K562 (cell line): ENCODE measurements at regions not wholly inside any gene's neighbourhood (a gene's known extent, or its start where the extent isn't known, plus 50 kb on each side); places are given as distances from the start of the nearest gene placed in this dataset.

Experiments used
- ATAC-seq: fragments of 200-7000 bp; cut with Tn5 transposase; 3 replicates; pipeline ENCODE4 v1.9.1; 2020; ENCODE audit warnings: moderate library complexity
- BruUV-seq: library from RNA; stranded (reverse); fragments of 400-500 nt; replicated peaks from 2 replicates; lab custom pipeline; 2021; lab: Mats Ljungman, UMichigan
- CTCF ChIA-PET: fragments of 300-600 bp; formaldehyde crosslinking; extraction: SDS; loops from one replicate; lab custom pipeline; 2021; ENCODE audit warnings: low intra/inter-chr PET ratio; lab: Yijun Ruan, JAX
- POLR2A ChIA-PET: fragments of 300-600, 350-650 bp; sonication (Branson Sonifier 250); formaldehyde crosslinking; extraction: SDS; loops from one replicate; lab custom pipeline; 2021; ENCODE audit warnings: antibody characterized with exemption, inconsistent platforms; lab: Yijun Ruan, JAX
- DNase-seq, 4 experiments: peaks; one replicate each; pipeline versions ENCODE4 v3.0.0 to v3.0.0-alpha.2; 2011 to 2018; ENCODE audit warnings: low spot score in 3 of 4, mixed read lengths in 3 of 4; ENCODE audit errors: extremely low read depth in 1 of 4
- FAIRE-seq: peaks from 2 replicates; lab custom pipeline; 2011; peaks lifted over from hg19 to GRCh38; lab: Jason Lieb, UNC
- H2AFZ ChIP-seq: 2 replicates; pipeline ENCODE4 v1.6.0; 2011; ENCODE audit warnings: low read depth, low read length, control low read depth, inconsistent platforms
- H3K27ac ChIP-seq: fragments of 200-600 bp; 3 replicates; pipeline ENCODE4 v1.8.0; 2011; ENCODE audit warnings: low read depth, mild to moderate bottlenecking, control low read depth, inconsistent platforms, low read length, moderate library complexity, mixed read lengths; ENCODE audit errors: extremely low read depth
- H3K27me3 ChIP-seq, 2 experiments: fragments of 300-600 bp in 1 of 2; 2 replicates in 1 of 2; 3 replicates in 1 of 2; pipeline versions ENCODE4 v1.6.0 to v1.8.0; 2011; ENCODE audit warnings: inconsistent platforms in 2 of 2, low read length in 2 of 2, mild to moderate bottlenecking in 1 of 2, mixed read lengths in 1 of 2, moderate library complexity in 1 of 2; ENCODE audit not compliant: control insufficient read depth in 2 of 2, insufficient read depth in 2 of 2
- H3K36me3 ChIP-seq: fragments of 300-600 bp; 3 replicates; pipeline ENCODE4 v1.8.0; 2011; ENCODE audit warnings: mild to moderate bottlenecking, low read length, inconsistent platforms; ENCODE audit not compliant: control insufficient read depth, insufficient read depth
- H3K4me1 ChIP-seq, 2 experiments: fragments of 200-600 bp in 1 of 2; replicated peaks in 1 of 2; 2 replicates in 1 of 2; 3 replicates in 1 of 2; pipeline versions ENCODE4 v1.5.1 to v1.8.0; 2011; ENCODE audit warnings: inconsistent platforms in 2 of 2, low read length in 2 of 2, mild to moderate bottlenecking in 1 of 2, mixed read lengths in 1 of 2, moderate library complexity in 1 of 2; ENCODE audit not compliant: control insufficient read depth in 2 of 2, insufficient read depth in 2 of 2
- H3K4me2 ChIP-seq: 2 replicates; pipeline ENCODE4 v1.6.1; 2011; ENCODE audit warnings: low read length, control low read depth, inconsistent platforms, mixed read lengths; ENCODE audit not compliant: insufficient read depth
- H3K4me3 ChIP-seq: fragments of 200-600 bp; sonication (generic), shearing (Covaris generic); 2 replicates; pipeline ENCODE4 v1.5.1; 2016; ENCODE audit warnings: control low read depth, inconsistent platforms
- H3K79me2 ChIP-seq: fragments of 200-600 bp; 3 replicates; pipeline ENCODE4 v1.8.0; 2011; ENCODE audit warnings: low read length, inconsistent platforms; ENCODE audit not compliant: control insufficient read depth, insufficient read depth
- H3K9ac ChIP-seq, 2 experiments: 2 replicates each; pipeline versions ENCODE4 v1.6.0 to v1.6.1; 2011; ENCODE audit warnings: low read depth in 2 of 2, low read length in 2 of 2, control low read depth in 1 of 2, inconsistent platforms in 1 of 2, mild to moderate bottlenecking in 1 of 2, mixed read lengths in 1 of 2; ENCODE audit not compliant: insufficient read depth in 1 of 2
- H3K9me1 ChIP-seq: one replicate; pipeline ENCODE4 v1.6.0; 2011; ENCODE audit warnings: inconsistent platforms, mild to moderate bottlenecking, low read length, moderate library complexity; ENCODE audit not compliant: control insufficient read depth, insufficient read depth
- H3K9me3 ChIP-seq: replicated peaks from 2 replicates; pipeline ENCODE4 v1.5.1; 2011; ENCODE audit warnings: low read depth, low read length, inconsistent platforms; ENCODE audit not compliant: control insufficient read depth, insufficient read depth
- H4K20me1 ChIP-seq: replicated peaks from 2 replicates; pipeline ENCODE4 v1.6.1; 2011; ENCODE audit warnings: low read length, inconsistent platforms, mixed read lengths; ENCODE audit not compliant: control insufficient read depth, insufficient read depth
- ATF1 ChIP-seq, 2 experiments: fragments of 450-650 bp in 1 of 2; IDR thresholded peaks; 2 replicates each; pipeline ENCODE4 v1.6.1; 2016; ENCODE audit warnings: missing compliant biosample characterization in 1 of 2, missing genetic modification characterization in 1 of 2
- E4F1 ChIP-seq: fragments of 250-450 bp; sonication (Bioruptor Pico); IDR thresholded peaks from 2 replicates; pipeline ENCODE4 v1.5.0; 2021; ENCODE audit warnings: mild to moderate bottlenecking, borderline replicate concordance
- ETS2 ChIP-seq: IDR thresholded peaks from 2 replicates; pipeline ENCODE4 v1.6.1; 2016; ENCODE audit warnings: borderline replicate concordance, missing genetic modification characterization, mild to moderate bottlenecking, moderate library complexity, missing compliant biosample characterization; ENCODE audit not compliant: poor library complexity, severe bottlenecking
- GTF2E2 ChIP-seq: fragments of 200-800 bp; sonication (Bioruptor generic); IDR thresholded peaks from 2 replicates; pipeline ENCODE4 v1.6.1; 2016; ENCODE audit warnings: missing genetic modification characterization, missing compliant biosample characterization
- NFRKB ChIP-seq: fragments of 450-650 bp; IDR thresholded peaks from 2 replicates; pipeline ENCODE4 v1.6.1; 2016; ENCODE audit warnings: low read depth
- POLR3A ChIP-seq: IDR thresholded peaks from 2 replicates; pipeline ENCODE4 v1.6.1; 2011; ENCODE audit warnings: borderline replicate concordance, mild to moderate bottlenecking, moderate library complexity; ENCODE audit not compliant: insufficient read length, insufficient read depth; ENCODE audit errors: extremely low read depth
- RBM34 ChIP-seq: fragments of 200-400 bp; formaldehyde crosslinking; IDR thresholded peaks from 2 replicates; pipeline ENCODE4 v1.6.1; 2018; ENCODE audit warnings: low read length, borderline replicate concordance; ENCODE audit not compliant: insufficient read depth
- RUNX1 ChIP-seq: sonication (generic); IDR thresholded peaks from 2 replicates; pipeline ENCODE4 v1.6.1; 2016; ENCODE audit warnings: antibody characterized with exemption, low read depth
- STAG1 ChIP-seq: sonication (generic); formaldehyde crosslinking; IDR thresholded peaks from 2 replicates; pipeline ENCODE4 v1.5.0; 2020; ENCODE audit warnings: missing genetic modification reagents, borderline replicate concordance
- YBX1 ChIP-seq: fragments of 450-650 bp; IDR thresholded peaks from 2 replicates; pipeline ENCODE4 v1.7.1; 2016; ENCODE audit warnings: mild to moderate bottlenecking
- ZNF175 ChIP-seq: fragments of 200-800 bp; sonication (Bioruptor generic); IDR thresholded peaks from 2 replicates; pipeline ENCODE4 v1.6.1; 2016; ENCODE audit warnings: low read depth, mild to moderate bottlenecking, missing genetic modification characterization, missing compliant biosample characterization
- ZNF282 ChIP-seq: sonication (generic); formaldehyde crosslinking; IDR thresholded peaks from 2 replicates; pipeline ENCODE4 v1.8.1; 2023; ENCODE audit warnings: missing genetic modification reagents
- ZNF583 ChIP-seq: fragments of 250-450 bp; sonication (Bioruptor Pico); IDR thresholded peaks from 2 replicates; pipeline ENCODE4 v1.4.0; 2020
- ZNF586 ChIP-seq: fragments of 450-650 bp; formaldehyde crosslinking; conservative IDR thresholded peaks from 2 replicates; pipeline ENCODE4 v1.4.0; 2020; ENCODE audit warnings: mild to moderate bottlenecking, moderate library complexity
- WGBS: fragments of 100-300 bp; shearing (Covaris generic); methylation state at CpG from one replicate; pipeline ENCODE4 v1.1.6; 2016; ENCODE audit warnings: low coverage, mixed read lengths; ENCODE audit not compliant: insufficient coverage; ENCODE audit errors: missing lambda C conversion rate; 5-methylcytosine and 5-hydroxymethylcytosine counted together
- in situ Hi-C: fragments of 300-500 bp; cut with MboI; formaldehyde crosslinking; loops from 4 replicates; pipeline ENCODE4 v1.15.0; 2018; ENCODE audit warnings: inconsistent platforms, mixed read lengths
- intact Hi-C: fragments of 100-400 bp; cut with micrococcal nuclease; formaldehyde crosslinking; loops from 2 replicates; pipeline ENCODE4 v1.14.2; 2022
- TF ChIP-seq, protein P1 (sequence below): sonication (generic); formaldehyde crosslinking; IDR thresholded peaks from 2 replicates; pipeline ENCODE4 v1.8.0; 2022; ENCODE audit warnings: mild to moderate bottlenecking, missing genetic modification reagents

DNA sequence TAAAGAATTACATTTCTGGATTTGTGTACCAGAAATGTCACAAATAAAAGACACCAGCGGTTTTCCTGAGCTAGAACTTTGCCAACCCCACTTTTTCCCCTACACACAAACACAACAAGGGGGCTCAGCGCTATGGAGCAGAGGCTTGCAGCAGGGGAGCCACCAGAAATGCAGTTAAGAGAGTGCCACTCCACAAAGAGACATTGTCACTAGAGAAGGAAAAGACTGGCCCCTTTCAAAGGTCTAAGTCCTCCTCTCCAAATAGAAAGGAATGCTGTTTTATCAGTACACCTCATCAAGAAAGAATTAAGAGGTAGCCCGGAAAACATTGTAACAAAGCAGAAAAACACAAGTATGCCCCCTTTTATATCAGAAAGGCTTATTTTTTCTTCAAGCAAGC, 419.5 kb downstream of the HNRNPD start:
- no peak for FAIRE-seq
- Histone ChIP-seq H3K9ac (no peak overlapping the region), H2AFZ (no peak overlapping the region)

DNA sequence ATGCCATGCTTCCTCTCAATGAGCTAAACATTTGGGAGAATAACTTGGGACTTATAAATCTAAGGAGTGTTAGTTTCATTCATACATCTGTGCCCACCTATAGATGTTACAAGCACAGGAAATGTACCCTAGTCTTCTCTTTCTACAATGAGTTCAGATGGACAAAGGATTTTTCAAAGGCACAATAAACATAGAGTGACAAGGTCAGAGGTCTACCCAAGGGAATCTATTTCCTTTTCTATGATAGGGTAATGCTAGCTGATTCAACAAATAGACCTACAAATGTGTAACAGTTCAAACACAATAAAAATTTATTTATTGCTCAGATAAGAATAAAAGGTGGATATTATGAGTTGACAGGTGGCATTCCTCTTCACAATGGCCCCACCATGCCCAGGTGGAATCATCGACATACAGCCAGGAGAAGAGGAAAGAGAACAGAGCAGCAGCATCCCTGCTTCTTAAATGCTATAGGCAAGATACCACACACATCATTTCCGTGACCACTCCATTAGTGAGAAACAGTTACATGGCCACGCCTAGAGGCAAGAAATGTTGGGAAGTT, 421.8 kb downstream of the HNRNPD start:
- H3K9me3 ChIP-seq, result no peaks in the 10 kb centered on the region
- H3K36me3 ChIP-seq, result no peaks in the 10 kb centered on the region
- no peaks in the 10 kb centered on the region; a peak in 3 of 5 replicates for H3K27me3 ChIP-seq
- ATAC-seq, result no peak
- H3K4me2 ChIP-seq, result no peak overlapping the region
- H3K9me1 ChIP-seq, result no peaks in the 10 kb centered on the region
- no peaks in the 10 kb centered on the region for H3K79me2 ChIP-seq
- no peak overlapping the region for H3K4me3 ChIP-seq
- DNase-seq, result no peak
- in situ Hi-C loops, result no loop called here
- CTCF ChIA-PET, result no interaction called here
- H3K9ac ChIP-seq, result no peak overlapping the region
- H3K4me1 ChIP-seq, result no peaks in the 10 kb centered on the region
- no peaks in the 10 kb centered on the region for H4K20me1 ChIP-seq
- no TSS peak for BruUV-seq
- intact Hi-C loops, result no loop called here
- H2AFZ ChIP-seq, result no peak overlapping the region
- POLR2A ChIA-PET, result interaction anchor here (1.7 kb wide), 1 partner anchor 9 kb away, joined by 5 read pairs; no protein-coding TSS in a partner anchor
- H3K27ac ChIP-seq, result no peak overlapping the region
- no peak for FAIRE-seq
- 0% methylated on average over 3 of the region's 3 CpGs for WGBS
- TF ChIP-seq ZNF175 (CRISPR knock-in tag) (no peak), NFRKB (no peak), POLR3A (no peak), E4F1 (CRISPR knock-in tag) (no peak), ZNF282 (CRISPR knock-in tag) (no peak), STAG1 (CRISPR knock-in tag) (no peak), RUNX1 (no peak), RBM34 (no peak), ZNF586 (no peak), ZNF583 (CRISPR knock-in tag) (no peak), GTF2E2 (no peak), ATF1 (CRISPR knock-in tag; IDR thresholded peaks at IDR 0.05) (no peak), ATF1 (tag; IDR thresholded peaks at IDR 0.05) (no peak)

More for the DNA sequence above, 419.5 kb downstream of the HNRNPD start:
- no TSS peak for BruUV-seq
- in situ Hi-C loops, result no loop called here
- Histone ChIP-seq H3K4me3 (no peak overlapping the region), H3K36me3 (no peaks in the 10 kb centered on the region), H3K9me3 (no peaks in the 10 kb centered on the region), H3K4me2 (no peak overlapping the region), H3K9me1 (no peaks in the 10 kb centered on the region), H4K20me1 (no peaks in the 10 kb centered on the region), H3K4me1 (no peaks in the 10 kb centered on the region), H3K27me3 (no peaks in the 10 kb centered on the region; a peak in 2 of 5 replicates), H3K27ac (no peak overlapping the region), H3K79me2 (no peaks in the 10 kb centered on the region)
- DNase-seq (no peak), ATAC-seq (no peak)
- ChIA-PET POLR2A (no interaction called here), CTCF (no interaction called here)
- TF ChIP-seq ETS2 (tag) (no peak), YBX1 (no peak)
- TF ChIP-seq, protein P1, sequence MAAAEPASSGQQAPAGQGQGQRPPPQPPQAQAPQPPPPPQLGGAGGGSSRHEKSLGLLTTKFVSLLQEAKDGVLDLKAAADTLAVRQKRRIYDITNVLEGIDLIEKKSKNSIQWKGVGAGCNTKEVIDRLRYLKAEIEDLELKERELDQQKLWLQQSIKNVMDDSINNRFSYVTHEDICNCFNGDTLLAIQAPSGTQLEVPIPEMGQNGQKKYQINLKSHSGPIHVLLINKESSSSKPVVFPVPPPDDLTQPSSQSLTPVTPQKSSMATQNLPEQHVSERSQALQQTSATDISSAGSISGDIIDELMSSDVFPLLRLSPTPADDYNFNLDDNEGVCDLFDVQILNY, result no peak
- intact Hi-C loops, result no loop called here
- 0% methylated on average over 3 of the region's 3 CpGs for WGBS
